HG03064 (cell line): ENCODE measurements at regions not wholly inside any gene's neighbourhood (a gene's known extent, or its start where the extent isn't known, plus 50 kb on each side); places are given as distances from the start of the nearest gene placed in this dataset.
A peak's percentile ranks its signal among the peaks of the same experiment; 100 is the strongest.

Source experiments
- ATAC-seq: cut with Tn5 transposase; IDR thresholded peaks from one replicate; pipeline ENCODE4 v1.9.1; 2021; ENCODE audit warnings: low read depth; ENCODE audit not compliant: unreplicated experiment

DNA sequence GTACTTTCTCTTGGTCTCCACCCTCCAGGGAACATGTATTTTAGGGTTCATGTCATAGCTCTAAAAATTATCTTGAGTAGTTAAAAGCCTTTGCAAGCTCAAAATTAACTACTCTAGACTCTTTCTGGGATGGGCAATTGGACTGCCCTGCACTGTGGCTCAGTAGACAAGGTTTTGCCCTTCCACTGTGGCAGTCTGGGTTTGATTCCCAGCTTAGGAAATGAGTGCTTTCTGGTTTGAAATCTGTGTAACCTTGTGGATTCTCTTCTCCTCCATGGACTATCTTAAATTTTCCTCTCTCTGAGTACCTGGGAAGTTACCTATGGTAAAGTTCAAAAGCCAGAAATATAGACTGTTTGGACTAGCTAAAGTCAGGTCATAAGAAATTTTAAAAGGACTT is 94.6 kb upstream of the UST start:
- no peak for ATAC-seq

DNA sequence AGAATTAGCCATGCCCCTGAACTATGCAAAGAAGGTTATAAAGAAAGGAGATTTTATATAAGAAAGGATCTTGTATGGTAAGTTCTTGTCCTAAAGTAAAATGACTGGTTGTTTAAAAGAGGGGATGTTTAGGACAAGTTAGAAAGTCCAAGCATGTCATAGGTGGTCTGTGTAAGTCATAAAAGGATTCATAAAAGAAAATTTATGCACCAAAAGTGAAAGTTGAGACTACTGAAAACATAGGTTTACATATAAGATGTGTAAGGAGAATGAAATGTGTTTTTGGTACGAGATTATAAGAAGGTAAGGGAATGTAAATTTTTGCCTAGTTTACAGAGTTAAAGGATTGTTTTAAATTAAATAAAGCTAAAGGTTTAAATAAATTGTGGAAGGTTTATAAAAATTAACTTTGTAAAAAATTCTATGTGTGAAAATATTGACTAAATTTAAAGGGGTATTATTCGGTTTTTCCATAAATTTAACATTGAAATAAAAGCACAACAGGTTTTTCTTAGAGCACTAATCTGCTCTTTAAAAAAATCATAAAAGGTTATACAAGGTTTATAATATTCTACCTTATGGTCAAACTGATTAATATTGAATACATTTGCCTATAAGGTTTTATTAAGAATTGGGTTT is 93.6 kb upstream of the UST start:
- no peak for ATAC-seq

DNA sequence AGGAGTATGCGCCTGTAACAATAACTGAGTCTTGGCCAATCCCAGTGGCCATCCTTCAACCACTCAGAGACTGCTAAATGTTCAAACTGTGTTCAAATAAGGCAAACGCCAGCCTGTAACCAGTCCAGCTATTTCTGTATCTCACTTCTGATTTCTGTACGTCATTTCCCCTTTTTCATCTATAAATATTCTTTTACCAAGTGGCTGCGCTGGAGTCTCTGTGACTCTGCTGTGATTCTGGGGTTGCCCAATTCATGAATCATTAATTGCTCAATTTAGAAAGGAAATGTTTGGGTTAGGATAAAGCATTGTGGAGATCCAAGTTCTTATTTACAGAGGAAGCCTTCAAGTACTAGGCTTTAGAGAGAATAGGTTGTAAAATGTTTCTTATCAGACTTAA is 89.8 kb upstream of the UST start:
- no peak for ATAC-seq

DNA sequence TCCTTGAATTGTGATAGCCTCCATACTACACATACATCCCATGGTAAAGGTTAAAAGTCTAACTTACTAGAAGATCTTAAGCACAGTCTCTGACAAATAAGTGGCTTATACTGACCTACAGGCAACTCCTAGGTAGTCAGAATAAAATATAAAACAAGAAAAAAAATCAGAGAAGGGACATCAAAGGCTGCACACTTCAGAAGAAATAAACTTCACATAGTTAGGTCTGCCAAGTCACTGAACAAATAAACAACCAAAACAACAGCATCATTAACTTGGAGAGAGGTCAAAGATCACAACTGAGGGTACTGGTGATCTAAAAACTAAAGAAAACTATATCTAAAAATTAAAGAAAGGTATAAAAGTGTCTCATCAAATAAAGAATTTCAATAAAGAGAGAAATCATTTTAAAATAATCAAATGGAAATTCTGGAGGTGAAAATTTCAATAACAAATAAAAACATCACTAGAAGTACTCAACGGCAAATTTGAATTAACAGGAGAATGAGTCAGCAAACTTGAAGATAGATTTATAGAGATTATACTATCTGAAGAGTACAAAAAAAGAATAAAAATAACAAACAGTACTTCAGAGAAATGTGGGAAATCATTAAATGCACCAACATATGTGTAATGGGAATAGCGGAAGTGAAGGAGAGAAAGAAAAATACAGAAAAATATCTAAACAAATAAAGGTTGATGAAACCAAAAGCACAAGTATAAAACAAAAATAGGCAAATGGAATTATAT is 88.0 kb upstream of the UST start:
- no peak for ATAC-seq

DNA sequence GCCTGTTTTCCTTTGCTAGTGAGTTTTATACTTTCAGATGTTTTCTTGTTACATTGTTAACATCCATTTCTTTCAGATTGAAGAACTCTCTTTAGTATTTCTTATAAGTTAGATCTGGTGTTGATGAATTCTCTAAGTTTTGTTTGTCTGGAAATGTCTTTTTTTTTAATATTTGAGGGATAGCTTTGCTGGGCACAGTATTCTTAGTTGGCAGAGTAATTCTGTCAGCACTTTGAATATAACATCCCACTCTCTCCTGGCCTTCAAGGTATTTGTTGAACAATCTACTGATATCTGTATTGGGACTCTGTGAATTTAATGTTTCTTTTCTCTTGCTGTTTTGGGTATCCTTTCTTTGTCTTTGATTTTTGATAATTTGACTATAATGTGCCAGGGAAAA is 79.4 kb upstream of the UST start:
- ATAC-seq: no peak

DNA sequence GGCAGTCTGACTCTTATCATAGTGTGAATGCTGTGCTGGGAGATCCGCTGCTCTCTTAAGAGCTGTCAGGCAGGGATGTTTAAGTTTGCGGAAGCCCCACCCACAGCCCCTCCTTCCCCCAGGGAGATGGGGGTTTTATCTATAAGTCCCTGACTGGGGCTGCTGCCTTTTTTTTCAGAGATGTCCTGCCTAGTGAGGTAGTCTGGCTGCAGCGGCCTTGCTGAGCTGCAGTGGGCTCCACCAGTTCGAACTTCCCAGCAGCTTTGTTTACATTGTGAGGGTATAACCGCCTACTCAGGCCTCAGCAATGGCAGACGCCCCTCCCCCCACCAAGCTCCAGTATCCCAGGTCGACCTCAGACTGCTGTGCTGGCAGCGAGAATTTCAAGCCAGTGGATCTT is 75.7 kb upstream of the UST start:
- no peak for ATAC-seq

DNA sequence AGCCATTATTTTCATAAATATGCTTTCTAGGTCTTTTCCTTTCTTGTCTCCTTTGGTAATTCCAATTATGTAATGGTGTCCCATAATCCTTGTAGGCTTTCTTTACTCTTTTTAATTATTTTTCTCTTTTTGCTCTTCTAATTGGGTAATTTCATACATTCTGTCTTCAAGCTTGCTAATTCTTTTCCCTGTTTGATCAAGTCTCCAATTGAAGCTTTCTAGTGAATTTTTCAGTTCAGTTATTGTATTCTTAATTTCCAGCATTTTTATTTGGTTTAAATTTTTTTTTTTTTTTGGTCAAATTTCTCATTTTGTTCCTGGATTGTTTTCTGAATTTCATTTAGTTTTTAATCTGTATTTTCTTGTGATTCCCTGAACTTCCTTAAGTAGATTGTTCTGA is 74.9 kb upstream of the UST start:
- ATAC-seq: no peak

DNA sequence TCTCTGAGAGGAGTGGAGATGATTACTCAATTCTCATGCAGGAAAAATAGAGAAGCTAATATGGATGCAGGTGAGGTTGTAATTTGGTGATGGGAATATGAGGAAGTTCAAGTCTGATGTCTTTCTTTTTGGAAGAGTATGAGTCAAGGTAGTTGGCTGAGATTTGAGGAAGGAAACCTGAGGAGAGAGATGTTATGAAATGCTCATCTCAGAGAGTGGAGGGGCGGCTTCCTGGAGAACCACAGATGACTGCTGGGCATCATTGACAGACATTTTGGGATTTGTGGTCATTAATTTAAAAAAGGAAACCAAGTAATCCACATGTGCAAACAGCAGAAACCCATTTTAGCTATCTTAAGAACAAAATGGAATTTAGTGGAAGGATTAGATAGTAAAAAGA is 72.5 kb upstream of the UST start:
- ATAC-seq: no peak

DNA sequence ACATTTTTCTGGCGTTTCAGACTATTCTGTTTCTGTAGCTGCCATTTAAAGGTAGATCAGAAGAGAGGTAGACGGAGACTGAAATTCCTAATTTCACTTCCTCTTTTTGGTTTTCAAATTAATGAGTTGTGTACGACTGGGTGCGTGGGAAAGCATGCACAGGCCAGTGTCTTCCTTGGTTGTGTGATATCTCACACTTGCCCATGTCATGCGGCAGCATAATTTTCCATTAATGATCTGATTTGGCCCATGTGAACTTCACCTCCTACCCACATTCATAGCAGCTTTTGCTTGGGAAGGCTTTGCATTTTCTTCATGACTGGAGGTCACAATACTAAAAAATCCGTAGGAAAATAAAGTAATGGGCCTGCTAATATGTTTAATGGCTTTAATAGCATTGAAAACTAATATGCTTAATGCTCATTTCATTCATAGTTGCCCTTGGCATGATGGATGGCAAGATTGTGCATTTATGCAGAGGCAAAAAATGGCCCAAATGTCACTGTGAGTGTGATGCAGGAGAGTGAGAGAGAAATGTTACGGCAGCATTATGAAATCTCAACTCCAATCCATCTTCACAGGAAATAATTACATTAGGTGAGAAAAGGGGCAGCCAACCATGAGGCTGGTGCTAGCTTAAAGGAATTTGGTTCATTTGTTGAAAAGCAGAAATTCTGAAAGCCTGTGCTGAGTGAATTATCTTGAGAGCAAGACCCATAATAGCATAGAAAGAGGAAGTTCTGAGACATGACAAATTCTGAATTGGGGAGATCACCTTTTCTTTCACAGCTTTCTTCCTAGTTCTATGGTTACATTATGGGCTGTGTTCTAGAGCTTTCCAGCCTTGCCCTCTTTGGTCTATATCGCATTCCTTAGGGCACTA is 69.0 kb upstream of the UST start:
- peak; percentile 91 for ATAC-seq

DNA sequence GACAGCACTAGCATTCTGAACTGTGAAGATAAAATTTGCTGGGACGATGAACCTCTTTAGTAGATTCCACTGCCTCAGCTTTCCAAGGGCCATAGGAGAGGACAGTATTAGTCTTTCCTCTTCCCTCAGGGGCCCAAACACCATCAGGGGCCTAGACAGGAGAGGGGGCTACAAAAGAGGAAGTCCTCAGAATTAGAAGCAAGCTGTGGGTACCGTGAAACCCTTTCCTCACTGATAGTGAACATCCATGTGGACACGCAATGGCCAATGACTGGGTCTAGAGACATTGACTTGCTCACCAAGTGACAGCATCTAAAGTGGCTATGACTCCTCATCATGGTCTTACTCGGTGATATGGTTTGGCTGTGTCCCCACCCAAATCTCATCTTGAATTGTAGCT is 68.1 kb upstream of the UST start:
- ATAC-seq: no peak

DNA sequence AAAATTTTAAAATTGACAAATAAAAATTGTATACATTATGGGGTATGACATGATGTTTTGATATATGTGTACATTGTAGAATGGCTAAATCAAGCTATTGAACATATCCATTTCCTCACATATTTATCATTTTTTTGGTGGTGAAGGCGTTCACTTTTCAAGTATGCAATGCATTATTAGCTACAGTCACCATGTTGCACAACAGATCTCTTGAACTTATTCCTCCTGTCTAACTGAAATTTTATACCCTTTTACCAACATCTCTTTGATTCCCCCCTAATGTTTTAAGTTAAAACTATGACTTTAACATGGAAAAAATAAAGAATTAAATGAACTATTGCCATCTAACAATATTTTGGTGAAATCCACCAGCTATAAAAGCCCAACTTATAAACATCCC is 65.2 kb upstream of the UST start:
- no peak for ATAC-seq

DNA sequence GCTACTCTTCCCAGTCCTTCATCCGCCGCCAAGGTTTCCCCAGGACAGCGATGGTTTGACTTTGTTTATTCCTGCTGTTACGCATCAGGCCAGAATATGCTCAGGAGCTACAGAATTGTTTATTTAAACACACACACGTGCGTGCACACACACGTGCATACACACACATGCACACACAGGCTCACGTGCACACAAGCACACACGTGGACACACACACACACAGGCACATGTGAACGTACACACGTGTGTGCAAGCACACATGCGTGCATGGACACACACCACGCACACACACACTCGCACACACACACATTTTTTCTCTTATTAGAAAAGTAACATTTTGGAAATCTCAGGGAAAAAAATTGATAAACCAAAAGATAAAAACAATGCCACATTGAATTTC is 64.6 kb upstream of the UST start:
- no peak for ATAC-seq

DNA sequence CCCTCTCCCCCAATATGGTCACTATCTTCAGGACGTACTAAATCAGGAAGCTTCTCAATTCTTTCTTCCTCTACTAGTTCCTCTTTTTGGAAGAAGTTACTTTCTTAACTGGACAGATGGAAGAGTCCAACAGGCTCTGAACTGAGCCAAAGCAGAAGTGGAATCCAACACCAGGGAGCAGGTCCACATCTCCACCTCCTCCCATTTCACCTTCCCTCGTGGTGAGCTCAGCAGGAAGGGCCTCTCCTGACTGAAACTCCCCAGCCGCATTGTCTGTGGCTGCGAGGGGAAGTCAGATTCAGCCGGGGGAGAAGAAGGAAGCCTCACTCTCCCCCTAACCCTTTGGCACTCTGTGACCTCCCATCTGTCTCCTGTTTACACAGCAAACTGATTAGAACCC is 63.8 kb upstream of the UST start:
- no peak for ATAC-seq

DNA sequence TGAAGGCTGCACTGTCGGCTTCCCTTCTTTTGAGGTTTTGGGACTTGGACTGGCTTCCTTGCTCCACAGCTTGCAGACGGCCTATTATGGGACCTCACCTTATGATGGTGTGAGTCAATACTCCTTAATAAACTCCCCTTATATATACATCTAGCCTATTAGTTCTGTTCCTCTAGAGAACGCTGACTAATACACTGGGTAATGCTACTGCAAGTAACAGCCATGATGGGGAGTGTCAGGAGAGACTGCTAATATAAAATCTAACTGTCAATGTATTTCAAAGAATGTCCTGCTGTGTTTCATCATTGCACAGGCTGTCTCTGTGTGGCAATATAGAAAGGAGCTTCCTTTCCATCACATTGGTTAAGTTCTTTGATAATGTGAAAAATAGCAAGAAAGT is 57.7 kb upstream of the UST start:
- no peak for ATAC-seq

DNA sequence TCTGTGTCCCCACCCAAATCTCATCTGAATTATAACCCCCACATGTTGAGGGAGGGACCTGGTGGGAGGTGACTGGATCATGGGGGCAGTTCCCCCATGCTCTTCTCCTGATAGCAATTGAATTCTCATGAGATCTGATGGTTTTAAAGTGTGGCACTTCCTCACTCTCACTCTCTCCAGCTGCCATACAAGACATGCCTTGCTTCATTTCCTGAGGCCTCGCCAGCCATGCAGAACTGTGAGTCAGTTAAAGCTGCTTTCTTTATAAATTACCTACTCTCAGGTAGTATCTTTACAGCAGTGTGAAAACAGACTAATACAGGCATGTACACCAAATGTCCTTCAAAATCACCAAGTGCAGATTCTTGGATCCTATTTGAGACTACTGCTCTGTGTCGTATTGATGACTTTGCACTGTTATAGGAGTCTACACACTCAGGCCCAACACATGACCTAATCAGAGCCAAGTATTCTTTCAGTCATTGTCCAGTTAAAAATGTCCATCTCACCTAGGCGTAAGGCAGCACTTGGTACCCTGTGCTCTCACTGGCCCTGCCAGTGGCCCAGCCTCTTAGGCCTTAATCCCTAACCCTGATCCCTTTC is 52.8 kb upstream of the UST start:
- peak; percentile 90 for ATAC-seq
